ENCODE measurements at regions not wholly inside any gene's neighbourhood (a gene's known extent, or its start where the extent isn't known, plus 50 kb on each side); places are given as distances from the start of the nearest gene placed in this dataset.

- DNase-seq (ENCODE audit: low spot score), result peak; percentile 30
- Histone ChIP-seq H3K4me2 (no peak overlapping the region), H3K79me2 (no peaks in the 10 kb centered on the region), H3K9me2 (replicated peaks; ENCODE audit: insufficient read depth) (no peaks in the 10 kb centered on the region), H2AFZ (no peak overlapping the region), H3K9me3 (ENCODE audit: low read depth) (no peaks in the 10 kb centered on the region), H4K20me1 (ENCODE audit: insufficient read depth, poor library complexity, severe bottlenecking) (no peaks in the 10 kb centered on the region), H3K27me3 (no peaks in the 10 kb centered on the region), H3K27ac (no peak overlapping the region), H3K36me3 (replicated peaks; ENCODE audit: insufficient read depth, low read depth) (no peaks in the 10 kb centered on the region), H3K4me3 (no peak overlapping the region), H3K4me1 (ENCODE audit: insufficient read depth) (no peaks in the 10 kb centered on the region)
- 90% methylated on average over 1 of the region's 1 CpG for WGBS (ENCODE audit: low lambda C conversion rate, missing lambda C conversion rate)
- TF ChIP-seq EZH2 (IDR thresholded peaks at IDR 0.05; ENCODE audit: borderline replicate concordance) (no peak), CTCF (IDR thresholded peaks at IDR 0.05; ENCODE audit: poor library complexity) (no peak), EZH2phosphoT487 (IDR thresholded peaks at IDR 0.05; ENCODE audit: low read depth, severe bottlenecking, unreplicated experiment) (no peak)
Measured at GRCh38 chr1:172821609-172822274, 162.8 kb downstream of the FASLG start.

GRCh38 chr1:172822886-172823285 is 164.0 kb downstream of the FASLG start:
- no peak for TF ChIP-seq EZH2phosphoT487 (IDR thresholded peaks at IDR 0.05; ENCODE audit: low read depth, severe bottlenecking, unreplicated experiment)
- TF ChIP-seq CTCF (IDR thresholded peaks at IDR 0.05; ENCODE audit: poor library complexity), result no peak
- TF ChIP-seq EZH2 (IDR thresholded peaks at IDR 0.05; ENCODE audit: borderline replicate concordance), result no peak
- Histone ChIP-seq H3K4me3 (no peak overlapping the region), H3K4me2 (no peak overlapping the region), H3K27ac (no peak overlapping the region), H3K36me3 (replicated peaks; ENCODE audit: insufficient read depth, low read depth) (no peaks in the 10 kb centered on the region), H3K9me2 (replicated peaks; ENCODE audit: insufficient read depth) (no peaks in the 10 kb centered on the region), H3K79me2 (no peaks in the 10 kb centered on the region), H4K20me1 (ENCODE audit: insufficient read depth, poor library complexity, severe bottlenecking) (no peaks in the 10 kb centered on the region), H2AFZ (no peak overlapping the region), H3K9me3 (ENCODE audit: low read depth) (no peaks in the 10 kb centered on the region), H3K27me3 (no peaks in the 10 kb centered on the region), H3K4me1 (ENCODE audit: insufficient read depth) (peaks cover 5% of the 10 kb centered on the region)
- no peak for DNase-seq (ENCODE audit: low spot score)
- 95% methylated on average over 1 of the region's 1 CpG for WGBS (ENCODE audit: low lambda C conversion rate, missing lambda C conversion rate)

GRCh38 chr1:172823534-172823933 is 164.6 kb downstream of the FASLG start:
- H3K9me3 ChIP-seq (ENCODE audit: low read depth), result no peaks in the 10 kb centered on the region
- H3K9me2 ChIP-seq (replicated peaks; ENCODE audit: insufficient read depth), result no peaks in the 10 kb centered on the region
- no peak overlapping the region for H3K4me2 ChIP-seq

More at GRCh38 chr1:172823534-172823933, 164.6 kb downstream of the FASLG start:
- Histone ChIP-seq H3K27ac (no peak overlapping the region), H3K4me3 (no peak overlapping the region), H3K4me1 (ENCODE audit: insufficient read depth) (peaks cover 5% of the 10 kb centered on the region), H3K27me3 (no peaks in the 10 kb centered on the region), H2AFZ (no peak overlapping the region), H3K79me2 (no peaks in the 10 kb centered on the region), H4K20me1 (ENCODE audit: insufficient read depth, poor library complexity, severe bottlenecking) (no peaks in the 10 kb centered on the region), H3K36me3 (replicated peaks; ENCODE audit: insufficient read depth, low read depth) (no peaks in the 10 kb centered on the region)
- no peak for DNase-seq (ENCODE audit: low spot score)
- no peak for TF ChIP-seq EZH2phosphoT487 (IDR thresholded peaks at IDR 0.05; ENCODE audit: low read depth, severe bottlenecking, unreplicated experiment)
- TF ChIP-seq CTCF (IDR thresholded peaks at IDR 0.05; ENCODE audit: poor library complexity), result no peak
- TF ChIP-seq EZH2 (IDR thresholded peaks at IDR 0.05; ENCODE audit: borderline replicate concordance), result no peak
